T-helper 2 cell treated with Interferon-gamma antibody and Interleukin-4, amounts not matched to agents 5 μg/mL and 100 μg/mL, for 36 hours (primary cell): ENCODE measurements at regions not wholly inside any gene's neighbourhood (a gene's known extent, or its start where the extent isn't known, plus 50 kb on each side); places are given as distances from the start of the nearest gene placed in this dataset.
"Not testable (repeated sequence)": the region's sequence is repeated elsewhere in the genome, so short reads cannot be mapped to it uniquely, and the experiment has no call there.

Source experiments
- DNase-seq: peaks from one replicate; pipeline ENCODE4 v3.0.0; 2021; ENCODE audit warnings: low spot score
- H3K27ac Mint-ChIP-seq: one replicate; pipeline ENCODE4 v1.8.0; 2021; ENCODE audit warnings: mild to moderate bottlenecking, mixed read lengths
- H3K27me3 Mint-ChIP-seq: one replicate; pipeline ENCODE4 v1.8.0; 2021; ENCODE audit warnings: low read depth, mixed read lengths
- H3K36me3 Mint-ChIP-seq: one replicate; pipeline ENCODE4 v1.8.0; 2021; ENCODE audit warnings: low read depth, mixed read lengths
- H3K4me1 Mint-ChIP-seq: one replicate; pipeline ENCODE4 v1.8.0; 2021; ENCODE audit warnings: low read depth, mixed read lengths
- H3K4me3 Mint-ChIP-seq: one replicate; pipeline ENCODE4 v1.8.0; 2022; ENCODE audit warnings: mild to moderate bottlenecking, moderate library complexity, mixed read lengths
- H3K9me3 Mint-ChIP-seq: one replicate; pipeline ENCODE4 v1.8.0; 2021; ENCODE audit warnings: mixed read lengths

DNA sequence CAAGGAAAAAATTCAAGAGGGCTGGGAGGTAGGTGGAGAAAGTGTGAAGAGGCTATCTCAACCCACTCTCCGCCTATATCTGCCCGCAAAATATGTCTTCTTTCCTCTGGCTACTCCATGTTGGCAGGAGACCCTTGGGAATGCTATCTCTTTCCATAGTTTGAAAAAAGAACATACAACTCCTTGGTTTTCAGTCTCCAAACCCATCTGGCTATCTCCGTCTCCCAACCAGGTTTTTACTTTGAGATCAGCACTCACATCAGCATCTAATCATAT lies 109.9 kb upstream of the IFNE start:
- H3K27ac Mint-ChIP-seq = no peak overlapping the region
- no peaks in the 10 kb centered on the region for H3K9me3 Mint-ChIP-seq
- no peak overlapping the region for H3K4me3 Mint-ChIP-seq
- DNase-seq = no peak
- no peaks in the 10 kb centered on the region for H3K36me3 Mint-ChIP-seq
- peaks cover 5% of the 10 kb centered on the region for H3K27me3 Mint-ChIP-seq
- H3K4me1 Mint-ChIP-seq = peaks cover 13% of the 10 kb centered on the region

DNA sequence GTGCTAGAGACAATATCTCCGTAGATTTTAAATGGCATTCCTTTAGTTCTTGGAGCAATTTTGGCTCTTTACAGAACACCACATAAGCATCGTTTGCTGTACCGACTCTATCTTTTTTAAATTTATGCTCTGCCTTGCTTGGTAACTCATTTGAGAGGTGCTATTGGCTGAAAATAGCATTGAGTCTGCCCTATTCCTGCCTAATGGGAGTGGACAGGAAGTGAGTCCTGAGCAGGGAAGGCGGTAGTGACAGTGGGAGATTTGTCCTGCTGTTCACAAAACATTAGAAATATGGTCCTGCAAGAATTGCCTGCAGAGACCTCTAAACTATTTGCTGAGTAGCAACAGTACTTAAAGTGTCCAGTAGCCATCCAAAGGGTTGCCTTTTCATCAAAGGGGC lies 115.2 kb upstream of the IFNE start:
- Mint-ChIP-seq H3K4me3 (no peak overlapping the region), H3K27me3 (peaks cover 10% of the 10 kb centered on the region), H3K36me3 (no peaks in the 10 kb centered on the region), H3K4me1 (peaks cover under 1% of the 10 kb centered on the region), H3K27ac (no peak overlapping the region), H3K9me3 (no peaks in the 10 kb centered on the region)
- DNase-seq = no peak

GRCh38 chr9:21598749-21599148 lies 116.6 kb upstream of the IFNE start:
- no peak for DNase-seq
- Mint-ChIP-seq H3K9me3 (no peaks in the 10 kb centered on the region), H3K36me3 (no peaks in the 10 kb centered on the region), H3K4me3 (no peak overlapping the region), H3K27me3 (peaks cover 10% of the 10 kb centered on the region), H3K27ac (no peak overlapping the region), H3K4me1 (no peaks in the 10 kb centered on the region)

GRCh38 chr9:21605489-21605931 lies 123.4 kb upstream of the IFNE start:
- no peaks in the 10 kb centered on the region for H3K9me3 Mint-ChIP-seq
- H3K27me3 Mint-ChIP-seq = peaks cover 5% of the 10 kb centered on the region
- DNase-seq = no peak

GRCh38 chr9:21607576-21607975 lies 125.5 kb upstream of the IFNE start:
- Mint-ChIP-seq H3K4me1 (peaks cover 11% of the 10 kb centered on the region), H3K4me3 (no peak overlapping the region), H3K27ac (no peak overlapping the region), H3K9me3 (peaks cover 3% of the 10 kb centered on the region), H3K27me3 (peaks cover 5% of the 10 kb centered on the region), H3K36me3 (peaks cover 4% of the 10 kb centered on the region)
- DNase-seq = no peak

More at GRCh38 chr9:21605489-21605931, 123.4 kb upstream of the IFNE start:
- H3K4me3 Mint-ChIP-seq = no peak overlapping the region
- no peaks in the 10 kb centered on the region for H3K4me1 Mint-ChIP-seq
- H3K27ac Mint-ChIP-seq = no peak overlapping the region
- H3K36me3 Mint-ChIP-seq = no peaks in the 10 kb centered on the region

GRCh38 chr9:21608200-21608599 lies 126.1 kb upstream of the IFNE start:
- Mint-ChIP-seq H3K27ac (no peak overlapping the region), H3K4me1 (peaks cover 11% of the 10 kb centered on the region), H3K36me3 (peaks cover 4% of the 10 kb centered on the region), H3K4me3 (no peak overlapping the region), H3K9me3 (peaks cover 3% of the 10 kb centered on the region), H3K27me3 (peaks cover 5% of the 10 kb centered on the region)
- no peak for DNase-seq

DNA sequence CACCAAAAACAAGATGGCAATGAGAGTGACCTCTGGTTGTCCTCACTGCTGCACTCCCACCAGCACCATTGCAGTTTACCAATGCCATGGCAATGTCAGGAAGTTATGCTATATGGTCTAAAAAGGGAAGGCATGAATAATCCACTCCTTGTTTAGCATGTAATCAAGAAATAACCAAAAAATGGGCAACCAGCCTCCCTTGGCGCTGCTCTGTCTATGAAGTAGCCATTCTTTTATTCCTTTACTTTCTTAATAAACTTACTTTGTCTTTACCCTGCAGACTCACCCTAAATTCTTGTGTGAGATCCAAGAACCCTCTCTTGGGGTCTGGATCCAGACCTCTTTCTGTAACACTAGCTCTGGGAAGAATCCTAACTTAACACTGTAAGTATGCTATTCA lies 127.4 kb upstream of the IFNE start:
- H3K9me3 Mint-ChIP-seq = peaks cover 3% of the 10 kb centered on the region
- H3K27me3 Mint-ChIP-seq = peaks cover under 1% of the 10 kb centered on the region
- peaks cover 11% of the 10 kb centered on the region for H3K4me1 Mint-ChIP-seq
- DNase-seq = no peak
- H3K4me3 Mint-ChIP-seq = no peak overlapping the region
- peaks cover 4% of the 10 kb centered on the region for H3K36me3 Mint-ChIP-seq
- H3K27ac Mint-ChIP-seq = no peak overlapping the region

DNA sequence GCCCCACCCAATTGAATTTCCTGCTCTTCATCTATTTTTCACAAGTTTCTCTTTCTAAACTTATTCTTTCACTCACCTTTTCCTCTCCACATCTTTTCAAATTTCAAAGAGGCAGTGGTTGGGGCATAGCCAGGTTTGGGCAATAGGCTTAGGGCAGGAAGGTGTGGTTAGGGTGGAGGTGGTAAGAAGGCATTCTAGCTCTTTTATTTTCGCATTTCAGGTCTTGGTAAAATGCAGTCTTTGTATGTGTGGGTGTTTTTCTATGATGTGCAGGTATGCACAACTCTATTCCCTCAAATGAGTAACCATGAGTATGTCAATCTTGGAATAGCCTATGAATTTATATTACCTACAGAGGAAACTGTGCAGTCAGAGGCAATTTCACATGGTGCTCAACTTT lies 129.8 kb upstream of the IFNE start:
- Mint-ChIP-seq H3K27ac (no peak overlapping the region), H3K36me3 (peaks cover 4% of the 10 kb centered on the region), H3K4me1 (peaks cover 17% of the 10 kb centered on the region), H3K27me3 (no peaks in the 10 kb centered on the region), H3K9me3 (peaks cover 3% of the 10 kb centered on the region), H3K4me3 (peak overlapping the region; percentile 16)
- DNase-seq = no peak

DNA sequence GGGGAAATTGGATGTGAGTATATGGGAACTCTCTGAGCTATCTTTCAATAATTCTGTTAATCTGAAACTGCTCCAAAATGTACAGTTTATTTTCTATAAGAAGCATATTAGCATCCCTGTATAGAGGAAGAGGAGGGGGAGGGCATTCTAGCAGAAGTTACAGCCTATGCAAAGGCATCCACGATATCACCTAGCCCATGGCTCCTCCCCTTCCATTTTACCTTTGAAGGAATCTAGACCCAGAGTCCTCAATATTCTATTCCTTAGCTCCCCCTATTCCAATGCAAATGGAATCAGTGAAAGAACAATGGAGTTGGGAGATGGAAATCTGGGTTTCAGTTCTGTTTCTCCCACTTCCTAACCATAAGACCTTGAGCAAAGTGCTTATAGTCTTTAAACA lies 132.9 kb upstream of the IFNE start:
- Mint-ChIP-seq H3K9me3 (peaks cover 3% of the 10 kb centered on the region), H3K27ac (no peak overlapping the region), H3K27me3 (no peaks in the 10 kb centered on the region), H3K4me1 (peaks cover 17% of the 10 kb centered on the region), H3K4me3 (no peak overlapping the region), H3K36me3 (peaks cover 4% of the 10 kb centered on the region)
- DNase-seq = no peak

- H3K36me3 Mint-ChIP-seq = peaks cover 4% of the 10 kb centered on the region
- H3K4me1 Mint-ChIP-seq = peaks cover 17% of the 10 kb centered on the region
- H3K27ac Mint-ChIP-seq = no peak overlapping the region
- no peaks in the 10 kb centered on the region for H3K27me3 Mint-ChIP-seq
- DNase-seq = no peak
- H3K4me3 Mint-ChIP-seq = no peak overlapping the region
- H3K9me3 Mint-ChIP-seq = peaks cover 3% of the 10 kb centered on the region
These were observed 133.3 kb upstream of the IFNE start for GRCh38 chr9:21615446-21615845.

- Mint-ChIP-seq H3K4me3 (no peak overlapping the region), H3K27me3 (no peaks in the 10 kb centered on the region), H3K4me1 (peaks cover 15% of the 10 kb centered on the region), H3K27ac (no peak overlapping the region), H3K9me3 (peaks cover 2% of the 10 kb centered on the region), H3K36me3 (peaks cover 2% of the 10 kb centered on the region)
- no peak for DNase-seq
These were observed 134.1 kb upstream of the IFNE start for GRCh38 chr9:21616082-21616778.

GRCh38 chr9:21624675-21625644 lies 142.8 kb upstream of the IFNE start:
- no peak overlapping the region for H3K27ac Mint-ChIP-seq
- H3K4me3 Mint-ChIP-seq = no peak overlapping the region
- DNase-seq = no peak
- H3K27me3 Mint-ChIP-seq = no peaks in the 10 kb centered on the region
- peaks cover 9% of the 10 kb centered on the region for H3K4me1 Mint-ChIP-seq
- H3K36me3 Mint-ChIP-seq = no peaks in the 10 kb centered on the region
- peaks cover 10% of the 10 kb centered on the region for H3K9me3 Mint-ChIP-seq

DNA sequence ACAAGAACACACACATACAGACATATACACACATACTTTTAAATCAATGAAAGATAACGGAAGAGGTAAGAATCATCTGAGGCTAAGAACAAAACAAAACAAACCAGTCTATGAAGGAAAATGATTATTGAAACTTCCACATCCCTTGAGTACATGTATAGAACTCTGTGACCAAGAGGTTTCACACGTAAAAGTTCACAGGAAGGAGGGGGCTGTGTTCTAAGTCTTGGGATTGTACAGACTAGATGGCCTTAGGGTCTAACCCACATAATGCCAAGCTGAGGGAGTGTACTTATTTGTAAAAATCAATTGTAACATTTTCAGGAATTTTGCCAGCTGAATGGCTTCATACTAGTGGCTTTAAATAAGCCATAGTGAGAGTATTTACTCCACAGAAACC lies 144.4 kb upstream of the IFNE start:
- H3K36me3 Mint-ChIP-seq = no peaks in the 10 kb centered on the region
- DNase-seq = no peak
- H3K9me3 Mint-ChIP-seq = peaks cover 10% of the 10 kb centered on the region
- no peak overlapping the region for H3K4me3 Mint-ChIP-seq
- peaks cover 9% of the 10 kb centered on the region for H3K4me1 Mint-ChIP-seq
- H3K27me3 Mint-ChIP-seq = no peaks in the 10 kb centered on the region
- no peak overlapping the region for H3K27ac Mint-ChIP-seq

DNA sequence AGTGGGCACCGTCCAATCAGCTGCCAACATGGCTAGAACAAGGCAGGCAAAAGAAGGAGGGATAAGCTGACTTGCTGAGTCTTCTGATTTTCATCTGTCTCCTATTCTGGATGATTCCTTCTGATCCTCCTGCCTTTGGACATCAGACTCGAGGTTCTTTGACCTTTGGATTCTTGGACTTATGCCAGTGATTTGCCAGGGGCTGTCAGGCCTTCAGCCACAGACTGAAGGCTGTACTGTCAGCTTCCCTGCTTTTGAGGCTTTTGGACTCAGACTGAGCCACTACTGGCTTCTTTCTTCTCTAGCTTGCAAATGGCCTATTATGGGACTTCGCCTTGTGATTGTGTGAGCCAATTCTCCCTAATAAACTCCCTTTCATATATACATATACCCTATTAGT lies 146.8 kb upstream of the IFNE start:
- H3K27ac Mint-ChIP-seq, DNase-seq, H3K4me3 Mint-ChIP-seq, H3K36me3 Mint-ChIP-seq, H3K4me1 Mint-ChIP-seq, H3K27me3 Mint-ChIP-seq: not testable (repeated sequence)
- peaks cover 10% of the 10 kb centered on the region for H3K9me3 Mint-ChIP-seq
